ENCODE measurements at regions not wholly inside any gene's neighbourhood (a gene's known extent, or its start where the extent isn't known, plus 50 kb on each side); places are given as distances from the start of the nearest gene placed in this dataset.
A peak's percentile ranks its signal among the peaks of the same experiment; 100 is the strongest.

- peak; percentile 3 for DNase-seq
Observed at GRCh38 chr5:115372146-115372545, 75.7 kb upstream of the CCDC112 start.

GRCh38 chr5:115369430-115370144 is 73.1 kb upstream of the CCDC112 start:
- no peak for DNase-seq

- no peak for DNase-seq
Observed at GRCh38 chr5:115366223-115366622, 69.8 kb upstream of the CCDC112 start.

GRCh38 chr5:115363879-115364278 is 67.4 kb upstream of the CCDC112 start:
- no peak for DNase-seq

GRCh38 chr5:115360046-115360685 is 63.7 kb upstream of the CCDC112 start:
- no peak for DNase-seq

- no peak for DNase-seq
Observed at GRCh38 chr5:115355767-115356381, 59.4 kb upstream of the CCDC112 start.

GRCh38 chr5:115355095-115355494 is 58.6 kb upstream of the CCDC112 start:
- DNase-seq: no peak

- DNase-seq: no peak
Observed at GRCh38 chr5:115354246-115354645, 57.8 kb upstream of the CCDC112 start.

- no peak for DNase-seq
Observed at GRCh38 chr5:115352571-115352970, 56.1 kb upstream of the CCDC112 start.

- no peak for DNase-seq
Observed at GRCh38 chr5:115351356-115352195, 55.1 kb upstream of the CCDC112 start.

GRCh38 chr5:115350894-115351293 is 54.4 kb upstream of the CCDC112 start:
- DNase-seq: no peak

- peak; percentile 3 for DNase-seq
Observed at GRCh38 chr5:115349001-115349817, 52.8 kb upstream of the CCDC112 start.

GRCh38 chr5:115348175-115348574 is 51.7 kb upstream of the CCDC112 start:
- DNase-seq: no peak
